PC-3 (cell line): ENCODE measurements at regions not wholly inside any gene's neighbourhood (a gene's known extent, or its start where the extent isn't known, plus 50 kb on each side); places are given as distances from the start of the nearest gene placed in this dataset.

Experiments
- ATAC-seq: fragments of 200-7000 bp; cut with Tn5 transposase; 2 replicates; pipeline ENCODE4 v1.9.1; 2020; ENCODE audit warnings: mild to moderate bottlenecking, moderate library complexity
- BruUV-seq: library from RNA; stranded (reverse); fragments of 400-500 nt; replicated peaks from 2 replicates; lab custom pipeline; 2021; lab: Mats Ljungman, UMichigan
- CTCF ChIA-PET: fragments of 300-600 bp; sonication (Branson Sonifier 250); formaldehyde crosslinking; loops from one replicate; lab custom pipeline; 2022; ENCODE audit warnings: antibody characterized with exemption; lab: Charles Lee
- POLR2A ChIA-PET: fragments of 300-600 bp; sonication (Branson Sonifier 250); formaldehyde crosslinking; loops from one replicate; lab custom pipeline; 2022; ENCODE audit warnings: antibody characterized with exemption; ENCODE audit not compliant: unreplicated experiment; lab: Charles Lee
- DNase-seq: peaks from one replicate; pipeline ENCODE4 v3.0.0-alpha.2; 2015
- H2AFZ ChIP-seq: fragments of 300-600 bp; sonication (generic); 2 replicates; pipeline ENCODE4 v1.6.0; 2016; ENCODE audit warnings: antibody characterized with exemption, low read length
- H3F3A ChIP-seq: fragments of 300-600 bp; sonication (generic); one replicate; pipeline ENCODE4 v1.6.0; 2017; ENCODE audit warnings: antibody characterized with exemption, low read length, control low read depth, mild to moderate bottlenecking; ENCODE audit not compliant: unreplicated experiment
- H3K27ac ChIP-seq: fragments of 300-600 bp; sonication (generic); 2 replicates; pipeline ENCODE4 v1.5.1; 2016; ENCODE audit warnings: mild to moderate bottlenecking, low read length
- H3K27me3 ChIP-seq: fragments of 300-600 bp; sonication (generic); 2 replicates; pipeline ENCODE4 v1.6.1; 2016; ENCODE audit warnings: low read length, mixed read lengths
- H3K36me3 ChIP-seq: fragments of 300-600 bp; sonication (generic); 2 replicates; pipeline ENCODE4 v1.6.1; 2016; ENCODE audit warnings: low read depth, mixed run types, low read length, mixed read lengths
- H3K4me1 ChIP-seq: fragments of 300-600 bp; sonication (generic); 2 replicates; pipeline ENCODE4 v1.5.1; 2016; ENCODE audit warnings: low read length; ENCODE audit not compliant: insufficient read depth
- H3K4me2 ChIP-seq: fragments of 300-600 bp; sonication (generic); 2 replicates; pipeline ENCODE4 v1.6.0; 2016; ENCODE audit warnings: low read length
- H3K4me3 ChIP-seq: fragments of 300-600 bp; sonication (generic); 2 replicates; pipeline ENCODE4 v1.5.1; 2016; ENCODE audit warnings: mild to moderate bottlenecking, low read length, mixed read lengths
- H3K79me2 ChIP-seq: fragments of 300-600 bp; sonication (generic); 2 replicates; pipeline ENCODE4 v1.6.1; 2017; ENCODE audit warnings: low read length, mixed read lengths
- H3K9ac ChIP-seq: fragments of 300-600 bp; sonication (generic); 2 replicates; pipeline ENCODE4 v1.6.0; 2016; ENCODE audit warnings: mild to moderate bottlenecking, low read length
- H3K9me2 ChIP-seq: fragments of 300-600 bp; sonication (generic); replicated peaks from 2 replicates; pipeline ENCODE4 v1.6.1; 2016; ENCODE audit warnings: mixed run types, low read length, mixed read lengths
- H3K9me3 ChIP-seq: fragments of 300-600 bp; sonication (generic); 2 replicates; pipeline ENCODE4 v1.6.1; 2016; ENCODE audit warnings: low read length, mixed read lengths
- H4K20me1 ChIP-seq: fragments of 300-600 bp; sonication (generic); 2 replicates; pipeline ENCODE4 v1.6.1; 2016; ENCODE audit warnings: low read length, mixed read lengths
- CTCF ChIP-seq: fragments of 300-600 bp; sonication (generic); conservative IDR thresholded peaks from 2 replicates; pipeline ENCODE4 v1.5.1; 2017; ENCODE audit warnings: antibody characterized with exemption, low read depth, mild to moderate bottlenecking, low read length
- EZH2 ChIP-seq: fragments of 300-600 bp; sonication (generic); IDR thresholded peaks from one replicate; pipeline ENCODE4 v1.6.1; 2017; ENCODE audit warnings: antibody characterized with exemption, mild to moderate bottlenecking, low read length; ENCODE audit not compliant: unreplicated experiment
- EZH2phosphoT487 ChIP-seq: fragments of 300-600 bp; sonication (generic); IDR thresholded peaks from 2 replicates; pipeline ENCODE4 v1.6.1; 2018; ENCODE audit warnings: mild to moderate bottlenecking, antibody characterized with exemption, low read length, borderline replicate concordance
- intact Hi-C: fragments of 100-400 bp; cut with micrococcal nuclease; formaldehyde crosslinking; loops from 2 replicates; pipeline ENCODE4 v1.9.0; 2023

- no peak overlapping the region for H3K4me2 ChIP-seq
- no peak overlapping the region for H3K9ac ChIP-seq
- no peaks in the 10 kb centered on the region for H3K9me3 ChIP-seq
- no peaks in the 10 kb centered on the region for H3K9me2 ChIP-seq
- H3K4me1 ChIP-seq, result no peaks in the 10 kb centered on the region
- H2AFZ ChIP-seq, result no peak overlapping the region
- H3K4me3 ChIP-seq, result no peak overlapping the region
- H3K27ac ChIP-seq, result no peak overlapping the region
- POLR2A ChIA-PET, result no interaction called here
- TF ChIP-seq EZH2phosphoT487, result no peak
- no peak for TF ChIP-seq EZH2
- TF ChIP-seq CTCF, result no peak
- no peaks in the 10 kb centered on the region for H3K79me2 ChIP-seq
- H3K27me3 ChIP-seq, result no peaks in the 10 kb centered on the region
- H3F3A ChIP-seq, result no peaks in the 10 kb centered on the region
- ATAC-seq, result no peak
- CTCF ChIA-PET, result no interaction called here
- BruUV-seq, result no TSS peak
- intact Hi-C loops, result no loop called here
- no peak for DNase-seq
- no peaks in the 10 kb centered on the region for H4K20me1 ChIP-seq
- no peaks in the 10 kb centered on the region for H3K36me3 ChIP-seq
Observed at GRCh38 chr18:6616981-6617380, 112.5 kb upstream of the ARHGAP28 start.

GRCh38 chr18:6621437-6621836 lies 108.1 kb upstream of the ARHGAP28 start:
- ATAC-seq (no peak), DNase-seq (no peak)
- H3K27me3 ChIP-seq, result no peaks in the 10 kb centered on the region
- no peak overlapping the region for H2AFZ ChIP-seq
- no TSS peak for BruUV-seq
- H3K4me1 ChIP-seq, result peaks cover 10% of the 10 kb centered on the region
- H3K4me3 ChIP-seq, result no peak overlapping the region
- no peak overlapping the region for H3K9ac ChIP-seq
- intact Hi-C loops, result no loop called here
- POLR2A ChIA-PET, result no interaction called here
- H3K27ac ChIP-seq, result no peak overlapping the region
- CTCF ChIA-PET, result no interaction called here
- no peaks in the 10 kb centered on the region for H3K9me3 ChIP-seq
- no peaks in the 10 kb centered on the region for H3K36me3 ChIP-seq
- no peaks in the 10 kb centered on the region for H3K9me2 ChIP-seq
- no peaks in the 10 kb centered on the region for H3K79me2 ChIP-seq
- no peaks in the 10 kb centered on the region for H3F3A ChIP-seq
- no peak overlapping the region for H3K4me2 ChIP-seq
- TF ChIP-seq CTCF, result no peak
- TF ChIP-seq EZH2phosphoT487, result no peak
- H4K20me1 ChIP-seq, result no peaks in the 10 kb centered on the region

GRCh38 chr18:6623278-6623677 lies 106.2 kb upstream of the ARHGAP28 start:
- no peak overlapping the region for H3K9ac ChIP-seq
- no peaks in the 10 kb centered on the region for H3K79me2 ChIP-seq
- POLR2A ChIA-PET, result no interaction called here
- no peaks in the 10 kb centered on the region for H3K9me3 ChIP-seq
- no peaks in the 10 kb centered on the region for H3F3A ChIP-seq
- ATAC-seq, result no peak
- no peak overlapping the region for H3K4me2 ChIP-seq
- H3K9me2 ChIP-seq, result no peaks in the 10 kb centered on the region
- H3K27me3 ChIP-seq, result no peaks in the 10 kb centered on the region
- no peaks in the 10 kb centered on the region for H3K36me3 ChIP-seq
- no TSS peak for BruUV-seq
- intact Hi-C loops, result no loop called here
- CTCF ChIA-PET, result no interaction called here
- H4K20me1 ChIP-seq, result no peaks in the 10 kb centered on the region
- H3K4me3 ChIP-seq, result no peak overlapping the region
- TF ChIP-seq EZH2 (no peak), EZH2phosphoT487 (no peak), CTCF (no peak)
- no peak for DNase-seq
- H3K4me1 ChIP-seq, result peaks cover 10% of the 10 kb centered on the region
- H2AFZ ChIP-seq, result no peak overlapping the region
- H3K27ac ChIP-seq, result no peak overlapping the region
